H1 (cell line): ENCODE measurements at regions not wholly inside any gene's neighbourhood (a gene's known extent, or its start where the extent isn't known, plus 50 kb on each side); places are given as distances from the start of the nearest gene placed in this dataset.
A peak's percentile ranks its signal among the peaks of the same experiment; 100 is the strongest.

Experiments
- CTCF ChIA-PET: fragments of 300-600 bp; sonication (Branson Sonifier 250); formaldehyde crosslinking; loops from one replicate; lab custom pipeline; 2021; ENCODE audit not compliant: partially characterized antibody; lab: Charles Lee
- POLR2A ChIA-PET: fragments of 300-600 bp; sonication (Branson Sonifier 250); formaldehyde crosslinking; loops from one replicate; lab custom pipeline; 2021; ENCODE audit warnings: inconsistent platforms; ENCODE audit not compliant: partially characterized antibody; lab: Charles Lee
- DNase-seq, 2 experiments: peaks; one replicate each; pipeline versions ENCODE4 v3.0.0 to v3.0.0-alpha.2; 2010 to 2022; ENCODE audit warnings: low spot score in 2 of 2, low read depth in 1 of 2, mixed read lengths in 1 of 2
- FAIRE-seq: peaks from 2 replicates; lab custom pipeline; 2011; peaks lifted over from hg19 to GRCh38; lab: Jason Lieb, UNC
- H2AFZ ChIP-seq: 2 replicates; pipeline ENCODE4 v1.8.1; 2012; ENCODE audit warnings: low read length, inconsistent platforms
- H2AK5ac ChIP-seq: 2 replicates; pipeline ENCODE4 v1.6.1; 2013; ENCODE audit warnings: low read depth, low read length
- H2BK120ac ChIP-seq: replicated peaks from 2 replicates; pipeline ENCODE3; 2013; ENCODE audit warnings: low read depth, low read length, inconsistent platforms
- H2BK12ac ChIP-seq: 2 replicates; pipeline ENCODE4 v1.6.1; 2013; ENCODE audit warnings: low read depth, low read length
- H2BK15ac ChIP-seq: 2 replicates; pipeline ENCODE4 v1.6.1; 2013; ENCODE audit warnings: low read length
- H2BK20ac ChIP-seq: 2 replicates; pipeline ENCODE4 v1.6.1; 2013; ENCODE audit warnings: low read length
- H2BK5ac ChIP-seq: 2 replicates; pipeline ENCODE4 v1.6.1; 2013; ENCODE audit warnings: low read depth, low read length
- H3K14ac ChIP-seq: 2 replicates; pipeline ENCODE4 v1.6.1; 2013; ENCODE audit warnings: inconsistent platforms; ENCODE audit not compliant: insufficient read length
- H3K18ac ChIP-seq: 2 replicates; pipeline ENCODE4 v1.6.1; 2013; ENCODE audit warnings: low read length; ENCODE audit errors: extremely low read depth
- H3K23ac ChIP-seq: 2 replicates; pipeline ENCODE4 v1.6.1; 2013; ENCODE audit warnings: inconsistent platforms; ENCODE audit not compliant: insufficient read length
- H3K23me2 ChIP-seq: 2 replicates; pipeline ENCODE4 v1.6.1; 2013; ENCODE audit warnings: low read depth, low read length
- H3K27ac ChIP-seq: 2 replicates; pipeline ENCODE4 v1.6.1; 2011; ENCODE audit warnings: low read depth, low read length, inconsistent platforms
- H3K27me3 ChIP-seq, 4 experiments: replicated peaks in 1 of 4; 1 replicate in 1 of 4; 2 replicates in 3 of 4; pipeline versions ENCODE4 v1.6.1 to v1.8.1; 2011 to 2013; ENCODE audit warnings: low read length in 3 of 4, mild to moderate bottlenecking in 3 of 4, inconsistent platforms in 2 of 4, mixed read lengths in 2 of 4, moderate library complexity in 1 of 4; ENCODE audit not compliant: control insufficient read depth in 3 of 4, insufficient read depth in 3 of 4; ENCODE audit errors: extremely low read depth in 1 of 4
- H3K36me3 ChIP-seq, 4 experiments: 2 replicates each; pipeline versions ENCODE4 v1.6.1 to v1.8.1; 2011 to 2013; ENCODE audit warnings: mild to moderate bottlenecking in 4 of 4, low read length in 3 of 4, moderate library complexity in 2 of 4, control low read depth in 1 of 4, inconsistent platforms in 1 of 4; ENCODE audit not compliant: insufficient read depth in 4 of 4, control insufficient read depth in 2 of 4
- H3K4ac ChIP-seq: replicated peaks from 2 replicates; pipeline ENCODE3; 2013; ENCODE audit warnings: low read length, low read depth, mixed read lengths, inconsistent platforms; ENCODE audit not compliant: insufficient read length
- H3K4me1 ChIP-seq, 4 experiments: replicated peaks in 1 of 4; 1 replicate in 1 of 4; 2 replicates in 3 of 4; pipeline versions ENCODE4 v1.6.1 to v1.8.1; 2011 to 2013; ENCODE audit warnings: low read length in 3 of 4, inconsistent platforms in 2 of 4, mixed read lengths in 1 of 4; ENCODE audit not compliant: insufficient read depth in 4 of 4, control insufficient read depth in 3 of 4
- H3K4me2 ChIP-seq, 2 experiments: 2 replicates each; pipeline versions ENCODE4 v1.6.1 to v1.8.1; 2011 to 2013; ENCODE audit warnings: low read depth in 2 of 2, low read length in 2 of 2, control low read depth in 1 of 2, inconsistent platforms in 1 of 2, mild to moderate bottlenecking in 1 of 2; ENCODE audit not compliant: insufficient read depth in 1 of 2
- H3K4me3 ChIP-seq, 4 experiments: fragments of 200-600, 300-600 bp in 1 of 4; sonication (generic), shearing (Covaris generic), sonication (Bioruptor Twin) in 1 of 4; 2 replicates each; pipeline versions ENCODE4 v1.5.1 to v1.8.1; 2011 to 2016; ENCODE audit warnings: low read length in 4 of 4, low read depth in 3 of 4, control low read depth in 2 of 4, inconsistent platforms in 2 of 4, mild to moderate bottlenecking in 2 of 4, mixed read lengths in 1 of 4, moderate library complexity in 1 of 4; ENCODE audit not compliant: insufficient read depth in 2 of 4; ENCODE audit errors: extremely low read depth in 1 of 4
- H3K56ac ChIP-seq: replicated peaks from 2 replicates; pipeline ENCODE3; 2013; ENCODE audit warnings: low read depth, mild to moderate bottlenecking, mixed read lengths, low read length, inconsistent platforms; ENCODE audit not compliant: insufficient read length
- H3K79me1 ChIP-seq: 2 replicates; pipeline ENCODE4 v1.6.1; 2013; ENCODE audit warnings: low read depth, low read length, control low read depth
- H3K79me2 ChIP-seq, 2 experiments: 2 replicates each; pipeline versions ENCODE4 v1.6.1 to v1.8.1; 2012 to 2013; ENCODE audit warnings: low read length in 2 of 2, mild to moderate bottlenecking in 2 of 2, inconsistent platforms in 1 of 2; ENCODE audit not compliant: insufficient read depth in 2 of 2, control insufficient read depth in 1 of 2
- H3K9ac ChIP-seq, 4 experiments: replicated peaks in 1 of 4; 1 replicate in 1 of 4; 2 replicates in 3 of 4; pipeline versions ENCODE4 v1.6.1 to v1.8.1; 2011 to 2013; ENCODE audit warnings: low read depth in 3 of 4, low read length in 3 of 4, control low read depth in 2 of 4, mild to moderate bottlenecking in 2 of 4, moderate library complexity in 2 of 4, inconsistent platforms in 1 of 4; ENCODE audit errors: extremely low read depth in 1 of 4
- H3K9me3 ChIP-seq, 2 experiments: 2 replicates each; pipeline versions ENCODE4 v1.6.1 to v1.8.1; 2012 to 2013; ENCODE audit warnings: mild to moderate bottlenecking in 2 of 2, moderate library complexity in 2 of 2, control low read depth in 1 of 2, inconsistent platforms in 1 of 2, low read depth in 1 of 2, low read length in 1 of 2, mixed read lengths in 1 of 2; ENCODE audit not compliant: insufficient read depth in 2 of 2
- H4K20me1 ChIP-seq, 2 experiments: replicated peaks in 1 of 2; 2 replicates each; pipeline versions ENCODE3 to v1.8.1; 2011 to 2013; ENCODE audit warnings: inconsistent platforms in 2 of 2, low read length in 2 of 2, mild to moderate bottlenecking in 1 of 2; ENCODE audit not compliant: insufficient read depth in 2 of 2, control insufficient read depth in 1 of 2
- H4K5ac ChIP-seq: 2 replicates; pipeline ENCODE4 v1.6.1; 2013; ENCODE audit warnings: low read length, low read depth, mixed read lengths, inconsistent platforms; ENCODE audit not compliant: insufficient read length
- H4K8ac ChIP-seq: 2 replicates; pipeline ENCODE4 v1.8.0; 2013; ENCODE audit warnings: mild to moderate bottlenecking, moderate library complexity, low read length, inconsistent platforms; ENCODE audit not compliant: insufficient read depth; ENCODE audit errors: extremely low read depth
- H4K91ac ChIP-seq: replicated peaks from 2 replicates; pipeline ENCODE3; 2013; ENCODE audit warnings: low read length, mixed read lengths, inconsistent platforms; ENCODE audit not compliant: insufficient read length
- HDAC6 ChIP-seq: IDR thresholded peaks from one replicate; pipeline ENCODE4 v1.7.1; 2012; ENCODE audit warnings: low read depth, mild to moderate bottlenecking, inconsistent platforms, low read length, moderate library complexity
- WGBS, 2 experiments: shearing (Covaris generic) in 1 of 2; methylation state at CpG; one replicate each; pipeline versions ENCODE4 v1.1.6 to v1.1.7; 2013 to 2015; ENCODE audit warnings: low lambda C conversion rate in 2 of 2, mixed read lengths in 2 of 2, inconsistent platforms in 1 of 2, low coverage in 1 of 2, missing lambda C conversion rate in 1 of 2; ENCODE audit not compliant: insufficient replicate concordance in 2 of 2, insufficient coverage in 1 of 2, insufficient read length in 1 of 2; ENCODE audit errors: extremely low coverage in 1 of 2, missing lambda C conversion rate in 1 of 2; 5-methylcytosine and 5-hydroxymethylcytosine counted together

DNA sequence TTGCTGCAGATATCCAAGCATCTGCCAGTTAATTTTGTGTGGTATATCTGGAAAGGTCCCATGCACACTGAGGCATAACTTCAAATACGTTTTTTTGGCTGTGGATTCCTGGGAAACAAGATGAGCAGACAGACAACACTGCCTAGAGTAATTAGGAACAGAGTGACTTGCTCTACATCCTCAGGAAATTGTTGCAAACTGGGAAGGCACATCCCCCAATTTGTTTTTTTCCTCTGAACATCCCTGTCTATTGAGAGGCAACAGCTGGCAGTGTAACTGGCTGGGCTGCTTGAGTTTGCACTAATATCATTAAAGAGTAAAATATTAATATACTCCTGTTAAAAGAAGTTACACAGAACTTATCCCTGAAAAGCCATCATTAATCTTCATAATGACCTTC lies 207.7 kb upstream of the SLIT2 start:
- Histone ChIP-seq H3K4ac (peak overlapping the region; percentile 53), H2AFZ (0 out of 2 replicates have a peak overlapping the region, but pooled peaks have one; percentile 30), H3K14ac (no peak overlapping the region), H4K5ac (no peak overlapping the region), H3K79me1 (no peaks in the 10 kb centered on the region), H2BK12ac (no peak overlapping the region), H3K79me2 (no peaks in the 10 kb centered on the region), H2BK20ac (no peak overlapping the region), H3K36me3 (no peaks in the 10 kb centered on the region), H2BK5ac (no peak overlapping the region), H4K8ac (no peak overlapping the region), H3K4me1 (peaks cover 0 to 5% (median 0%) of the 10 kb centered on the region in 4 experiments; a peak in 2 of 7 replicates), H4K20me1 (no peaks in the 10 kb centered on the region), H3K56ac (no peak overlapping the region), H2AK5ac (no peak overlapping the region), H3K9me3 (no peaks in the 10 kb centered on the region), H3K9ac (no peak overlapping the region), H3K27ac (no peak overlapping the region), H3K4me3 (no peak overlapping the region), H3K23me2 (no peaks in the 10 kb centered on the region), H3K18ac (no peak overlapping the region), H3K4me2 (no peak overlapping the region; a peak in 1 of 4 replicates), H4K91ac (peak overlapping the region; percentile 40), H3K27me3 (no peaks in the 10 kb centered on the region), H3K23ac (no peak overlapping the region), H2BK120ac (no peak overlapping the region), H2BK15ac (no peak overlapping the region)
- ChIA-PET POLR2A (no interaction called here), CTCF (no interaction called here)
- no peak for FAIRE-seq
- no peak for DNase-seq
- 82% methylated on average over 1 of the region's 1 CpG; no CpG with 5 or more reads in 1 of the 2 experiments for WGBS, 2 experiments
- no peak for TF ChIP-seq HDAC6
